ENCODE measurements at regions not wholly inside any gene's neighbourhood (a gene's known extent, or its start where the extent isn't known, plus 50 kb on each side); places are given as distances from the start of the nearest gene placed in this dataset.
"Not testable (repeated sequence)": the region's sequence is repeated elsewhere in the genome, so short reads cannot be mapped to it uniquely, and the experiment has no call there.

- H3K4me1 ChIP-seq; H3K4me1 Mint-ChIP-seq (ENCODE audit: low read depth, unreplicated experiment); H3K27me3 Mint-ChIP-seq (ENCODE audit: insufficient read depth, unreplicated experiment); H3K27me3 ChIP-seq (replicated peaks; ENCODE audit: control insufficient read depth, insufficient read depth, low read length); H3K9me3 Mint-ChIP-seq (ENCODE audit: unreplicated experiment); H3K9me3 ChIP-seq; H3K4me3 ChIP-seq (ENCODE audit: low read depth, low read length); POLR2A ChIA-PET; H3K36me3 Mint-ChIP-seq (ENCODE audit: insufficient read depth, unreplicated experiment); H3K36me3 ChIP-seq (ENCODE audit: control insufficient read depth, insufficient read depth, low read length); intact Hi-C loops (cut with micrococcal nuclease; ENCODE audit: unreplicated experiment); H3K27ac Mint-ChIP-seq (ENCODE audit: unreplicated experiment); CTCF ChIA-PET; BruUV-seq (replicated peaks); H3K4me3 Mint-ChIP-seq (ENCODE audit: unreplicated experiment); DNase-seq: not testable (repeated sequence)
Measured at GRCh38 chr2:110287253-110287652, 74.9 kb upstream of the MTLN start.

- H3K27me3 Mint-ChIP-seq (ENCODE audit: insufficient read depth, unreplicated experiment); H3K27me3 ChIP-seq (replicated peaks; ENCODE audit: control insufficient read depth, insufficient read depth, low read length); H3K36me3 ChIP-seq (ENCODE audit: control insufficient read depth, insufficient read depth, low read length); BruUV-seq (replicated peaks); H3K9me3 Mint-ChIP-seq (ENCODE audit: unreplicated experiment); intact Hi-C loops (cut with micrococcal nuclease; ENCODE audit: unreplicated experiment); H3K4me1 Mint-ChIP-seq (ENCODE audit: low read depth, unreplicated experiment); H3K27ac Mint-ChIP-seq (ENCODE audit: unreplicated experiment); CTCF ChIA-PET; H3K9me3 ChIP-seq; H3K4me1 ChIP-seq; H3K4me3 Mint-ChIP-seq (ENCODE audit: unreplicated experiment); DNase-seq; POLR2A ChIA-PET; H3K36me3 Mint-ChIP-seq (ENCODE audit: insufficient read depth, unreplicated experiment); H3K4me3 ChIP-seq (ENCODE audit: low read depth, low read length): not testable (repeated sequence)
Measured at GRCh38 chr2:110285002-110285401, 72.7 kb upstream of the MTLN start.

GRCh38 chr2:110280804-110281203, 68.5 kb upstream of the MTLN start:
- intact Hi-C loops (cut with micrococcal nuclease; ENCODE audit: unreplicated experiment); DNase-seq; H3K4me3 Mint-ChIP-seq (ENCODE audit: unreplicated experiment); H3K4me1 ChIP-seq; H3K36me3 ChIP-seq (ENCODE audit: control insufficient read depth, insufficient read depth, low read length); CTCF ChIA-PET; H3K27me3 ChIP-seq (replicated peaks; ENCODE audit: control insufficient read depth, insufficient read depth, low read length); H3K36me3 Mint-ChIP-seq (ENCODE audit: insufficient read depth, unreplicated experiment); H3K4me1 Mint-ChIP-seq (ENCODE audit: low read depth, unreplicated experiment); H3K9me3 ChIP-seq; POLR2A ChIA-PET; H3K4me3 ChIP-seq (ENCODE audit: low read depth, low read length); H3K9me3 Mint-ChIP-seq (ENCODE audit: unreplicated experiment); H3K27me3 Mint-ChIP-seq (ENCODE audit: insufficient read depth, unreplicated experiment); H3K27ac Mint-ChIP-seq (ENCODE audit: unreplicated experiment); BruUV-seq (replicated peaks): not testable (repeated sequence)

GRCh38 chr2:110277054-110277453, 64.7 kb upstream of the MTLN start:
- H3K9me3 ChIP-seq; H3K9me3 Mint-ChIP-seq (ENCODE audit: unreplicated experiment); intact Hi-C loops (cut with micrococcal nuclease; ENCODE audit: unreplicated experiment); H3K27me3 Mint-ChIP-seq (ENCODE audit: insufficient read depth, unreplicated experiment); H3K4me1 ChIP-seq; H3K4me3 ChIP-seq (ENCODE audit: low read depth, low read length); H3K27me3 ChIP-seq (replicated peaks; ENCODE audit: control insufficient read depth, insufficient read depth, low read length); H3K36me3 ChIP-seq (ENCODE audit: control insufficient read depth, insufficient read depth, low read length); H3K4me3 Mint-ChIP-seq (ENCODE audit: unreplicated experiment); CTCF ChIA-PET; H3K27ac Mint-ChIP-seq (ENCODE audit: unreplicated experiment); H3K4me1 Mint-ChIP-seq (ENCODE audit: low read depth, unreplicated experiment); DNase-seq; POLR2A ChIA-PET; H3K36me3 Mint-ChIP-seq (ENCODE audit: insufficient read depth, unreplicated experiment); BruUV-seq (replicated peaks): not testable (repeated sequence)

- not testable (repeated sequence) for H3K4me3 Mint-ChIP-seq (ENCODE audit: unreplicated experiment)
Measured at GRCh38 chr2:110276092-110276491, 63.7 kb upstream of the MTLN start.

GRCh38 chr2:110269674-110270073, 57.3 kb upstream of the MTLN start:
- H3K4me1 ChIP-seq; H3K27me3 Mint-ChIP-seq (ENCODE audit: insufficient read depth, unreplicated experiment); H3K27me3 ChIP-seq (replicated peaks; ENCODE audit: control insufficient read depth, insufficient read depth, low read length); H3K4me3 Mint-ChIP-seq (ENCODE audit: unreplicated experiment); intact Hi-C loops (cut with micrococcal nuclease; ENCODE audit: unreplicated experiment); H3K36me3 Mint-ChIP-seq (ENCODE audit: insufficient read depth, unreplicated experiment); H3K4me3 ChIP-seq (ENCODE audit: low read depth, low read length); POLR2A ChIA-PET; H3K9me3 ChIP-seq; H3K9me3 Mint-ChIP-seq (ENCODE audit: unreplicated experiment); H3K4me1 Mint-ChIP-seq (ENCODE audit: low read depth, unreplicated experiment); BruUV-seq (replicated peaks); H3K27ac Mint-ChIP-seq (ENCODE audit: unreplicated experiment); CTCF ChIA-PET; H3K36me3 ChIP-seq (ENCODE audit: control insufficient read depth, insufficient read depth, low read length); DNase-seq: not testable (repeated sequence)

More at GRCh38 chr2:110276092-110276491, 63.7 kb upstream of the MTLN start:
- BruUV-seq (replicated peaks); H3K4me1 ChIP-seq; H3K27ac Mint-ChIP-seq (ENCODE audit: unreplicated experiment); H3K4me3 ChIP-seq (ENCODE audit: low read depth, low read length); H3K9me3 ChIP-seq; H3K9me3 Mint-ChIP-seq (ENCODE audit: unreplicated experiment); H3K27me3 Mint-ChIP-seq (ENCODE audit: insufficient read depth, unreplicated experiment); DNase-seq; POLR2A ChIA-PET; H3K36me3 ChIP-seq (ENCODE audit: control insufficient read depth, insufficient read depth, low read length); H3K27me3 ChIP-seq (replicated peaks; ENCODE audit: control insufficient read depth, insufficient read depth, low read length); CTCF ChIA-PET; H3K36me3 Mint-ChIP-seq (ENCODE audit: insufficient read depth, unreplicated experiment); intact Hi-C loops (cut with micrococcal nuclease; ENCODE audit: unreplicated experiment); H3K4me1 Mint-ChIP-seq (ENCODE audit: low read depth, unreplicated experiment): not testable (repeated sequence)

- H3K27me3 Mint-ChIP-seq (ENCODE audit: insufficient read depth, unreplicated experiment); BruUV-seq (replicated peaks); H3K4me1 Mint-ChIP-seq (ENCODE audit: low read depth, unreplicated experiment); H3K36me3 ChIP-seq (ENCODE audit: control insufficient read depth, insufficient read depth, low read length); H3K4me3 ChIP-seq (ENCODE audit: low read depth, low read length); H3K27me3 ChIP-seq (replicated peaks; ENCODE audit: control insufficient read depth, insufficient read depth, low read length); H3K9me3 ChIP-seq; intact Hi-C loops (cut with micrococcal nuclease; ENCODE audit: unreplicated experiment); CTCF ChIA-PET; POLR2A ChIA-PET; DNase-seq; H3K27ac Mint-ChIP-seq (ENCODE audit: unreplicated experiment); H3K4me1 ChIP-seq; H3K4me3 Mint-ChIP-seq (ENCODE audit: unreplicated experiment); H3K9me3 Mint-ChIP-seq (ENCODE audit: unreplicated experiment); H3K36me3 Mint-ChIP-seq (ENCODE audit: insufficient read depth, unreplicated experiment): not testable (repeated sequence)
Measured at GRCh38 chr2:110267828-110268407, 55.6 kb upstream of the MTLN start.
